Astrocyte of the cerebellum (primary cell): ENCODE measurements at regions not wholly inside any gene's neighbourhood (a gene's known extent, or its start where the extent isn't known, plus 50 kb on each side); places are given as distances from the start of the nearest gene placed in this dataset.
"Not testable (repeated sequence)": the region's sequence is repeated elsewhere in the genome, so short reads cannot be mapped to it uniquely, and the experiment has no call there.

Source experiments
- DNase-seq: peaks from one replicate; pipeline ENCODE4 v3.0.0-alpha.2; 2011; ENCODE audit warnings: low read depth
- H3K4me3 ChIP-seq: 2 replicates; pipeline ENCODE4 v1.5.1; 2011; ENCODE audit warnings: mild to moderate bottlenecking, low read depth, low read length, moderate library complexity
- in situ Hi-C: cut with HindIII; loops from 2 replicates; pipeline ENCODE4 v1.10.0; 2017; ENCODE audit warnings: low sequenced_read_pairs
- TF ChIP-seq, protein P1 (sequence below): IDR thresholded peaks from 2 replicates; pipeline ENCODE4 v1.5.1; 2012; ENCODE audit warnings: low read length, low read depth, moderate library complexity, mild to moderate bottlenecking; ENCODE audit errors: missing control alignments

- in situ Hi-C loops, result no loop called here
- TF ChIP-seq, protein P1, sequence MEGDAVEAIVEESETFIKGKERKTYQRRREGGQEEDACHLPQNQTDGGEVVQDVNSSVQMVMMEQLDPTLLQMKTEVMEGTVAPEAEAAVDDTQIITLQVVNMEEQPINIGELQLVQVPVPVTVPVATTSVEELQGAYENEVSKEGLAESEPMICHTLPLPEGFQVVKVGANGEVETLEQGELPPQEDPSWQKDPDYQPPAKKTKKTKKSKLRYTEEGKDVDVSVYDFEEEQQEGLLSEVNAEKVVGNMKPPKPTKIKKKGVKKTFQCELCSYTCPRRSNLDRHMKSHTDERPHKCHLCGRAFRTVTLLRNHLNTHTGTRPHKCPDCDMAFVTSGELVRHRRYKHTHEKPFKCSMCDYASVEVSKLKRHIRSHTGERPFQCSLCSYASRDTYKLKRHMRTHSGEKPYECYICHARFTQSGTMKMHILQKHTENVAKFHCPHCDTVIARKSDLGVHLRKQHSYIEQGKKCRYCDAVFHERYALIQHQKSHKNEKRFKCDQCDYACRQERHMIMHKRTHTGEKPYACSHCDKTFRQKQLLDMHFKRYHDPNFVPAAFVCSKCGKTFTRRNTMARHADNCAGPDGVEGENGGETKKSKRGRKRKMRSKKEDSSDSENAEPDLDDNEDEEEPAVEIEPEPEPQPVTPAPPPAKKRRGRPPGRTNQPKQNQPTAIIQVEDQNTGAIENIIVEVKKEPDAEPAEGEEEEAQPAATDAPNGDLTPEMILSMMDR, result no peak
- no peak for DNase-seq
- no peak overlapping the region for H3K4me3 ChIP-seq
Observed at GRCh38 chr20:22523499-22524392, 60.6 kb downstream of the FOXA2 start.

DNA sequence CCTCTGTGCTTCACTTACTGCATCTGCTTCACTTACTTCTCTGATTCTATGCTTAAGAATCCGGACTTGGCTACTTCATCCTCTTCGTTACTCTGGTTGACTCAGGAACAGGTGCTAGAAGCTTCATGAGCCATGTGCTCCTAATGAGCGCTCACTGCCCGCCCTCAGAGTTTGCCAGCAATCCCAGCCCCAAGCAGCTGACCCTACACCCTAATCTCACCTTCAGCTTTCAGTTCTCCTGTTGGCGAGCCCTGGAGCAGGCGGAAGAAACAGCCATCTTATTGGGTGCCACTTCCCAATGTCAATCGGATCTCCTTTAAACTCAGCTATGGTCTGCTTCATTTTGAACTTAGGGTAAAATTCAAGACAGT is 61.3 kb downstream of the FOXA2 start:
- no peak for DNase-seq
- in situ Hi-C loops, result no loop called here
- H3K4me3 ChIP-seq, result no peak overlapping the region
- TF ChIP-seq, protein P1, result no peak

DNA sequence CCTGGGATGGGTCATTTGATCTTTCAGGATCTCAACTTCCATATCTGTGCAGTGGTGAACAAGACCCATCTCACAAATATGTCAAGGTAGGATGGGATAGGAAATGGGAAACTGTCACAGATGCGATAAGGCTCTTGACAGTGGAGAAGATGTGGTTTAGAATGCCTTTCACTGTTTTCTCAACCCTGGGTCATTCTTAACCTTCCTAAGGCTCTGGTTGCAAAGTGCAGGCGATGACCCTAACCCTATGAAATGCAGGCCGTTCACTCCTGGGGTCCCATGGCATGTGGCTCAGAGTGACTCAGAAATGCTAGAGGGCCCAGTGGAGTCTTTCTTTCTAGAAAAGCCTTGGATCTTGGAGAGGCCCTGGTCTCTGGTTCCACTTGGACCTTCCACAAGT is 61.7 kb downstream of the FOXA2 start:
- no peak for DNase-seq
- TF ChIP-seq, protein P1, result no peak
- H3K4me3 ChIP-seq, result no peak overlapping the region
- in situ Hi-C loops, result no loop called here

DNA sequence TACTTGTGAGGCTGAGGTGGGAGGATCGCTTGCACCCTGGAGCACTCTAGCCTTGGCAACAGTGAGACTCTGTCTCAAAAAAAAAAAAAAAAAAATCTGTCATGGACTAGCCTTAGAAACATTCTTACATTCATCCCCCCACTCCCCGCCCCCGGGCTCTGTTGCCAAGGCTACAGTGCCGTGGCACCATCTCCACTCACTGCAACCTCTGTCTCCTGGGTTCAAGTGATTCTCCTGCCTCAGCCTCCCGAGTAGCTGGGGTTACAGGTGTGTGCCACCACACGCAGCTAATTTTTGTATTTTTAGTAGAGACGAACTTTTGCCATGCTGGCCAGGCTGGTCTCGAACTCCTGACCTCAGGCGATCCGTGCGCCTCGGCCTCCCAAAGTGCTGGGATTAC is 62.4 kb downstream of the FOXA2 start:
- in situ Hi-C loops, result not testable (repeated sequence)

GRCh38 chr20:22520381-22520780 is 64.0 kb downstream of the FOXA2 start:
- no peak overlapping the region for H3K4me3 ChIP-seq
- in situ Hi-C loops, result no loop called here
- TF ChIP-seq, protein P1, result no peak
- DNase-seq, result no peak

More for the DNA sequence above, 62.4 kb downstream of the FOXA2 start:
- not testable (repeated sequence) for DNase-seq, H3K4me3 ChIP-seq

DNA sequence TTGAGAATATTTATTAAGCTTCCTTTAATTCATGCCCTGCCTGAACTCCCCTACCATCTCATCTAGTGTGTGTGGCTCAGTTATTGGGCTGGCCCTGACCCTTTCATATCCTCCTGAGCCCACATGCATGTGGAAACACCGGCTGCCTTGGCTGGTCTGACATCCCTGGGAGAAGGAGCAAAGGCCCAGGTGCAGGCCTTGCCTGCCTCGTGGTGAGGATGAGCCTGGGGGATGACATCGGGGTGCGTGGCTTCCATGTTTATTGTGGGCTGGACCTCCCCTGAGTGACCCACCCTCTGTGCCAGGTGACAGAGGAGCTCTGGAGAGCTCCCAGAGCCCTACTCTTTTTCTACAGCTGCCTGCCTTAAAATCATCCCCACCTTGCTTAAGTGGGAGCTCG is 69.1 kb downstream of the FOXA2 start:
- TF ChIP-seq, protein P1, result no peak
- no peak overlapping the region for H3K4me3 ChIP-seq
- DNase-seq, result no peak
- in situ Hi-C loops, result loop anchor here (5.0 kb wide), 1 partner anchor 38 kb away; no protein-coding TSS in a partner anchor

- TF ChIP-seq, protein P1, result no peak
- in situ Hi-C loops, result no loop called here
- H3K4me3 ChIP-seq, result no peak overlapping the region
- DNase-seq, result no peak
Observed at GRCh38 chr20:22513574-22513973, 70.8 kb downstream of the FOXA2 start.
